ENCODE measurements at regions not wholly inside any gene's neighbourhood (a gene's known extent, or its start where the extent isn't known, plus 50 kb on each side); places are given as distances from the start of the nearest gene placed in this dataset.

DNA sequence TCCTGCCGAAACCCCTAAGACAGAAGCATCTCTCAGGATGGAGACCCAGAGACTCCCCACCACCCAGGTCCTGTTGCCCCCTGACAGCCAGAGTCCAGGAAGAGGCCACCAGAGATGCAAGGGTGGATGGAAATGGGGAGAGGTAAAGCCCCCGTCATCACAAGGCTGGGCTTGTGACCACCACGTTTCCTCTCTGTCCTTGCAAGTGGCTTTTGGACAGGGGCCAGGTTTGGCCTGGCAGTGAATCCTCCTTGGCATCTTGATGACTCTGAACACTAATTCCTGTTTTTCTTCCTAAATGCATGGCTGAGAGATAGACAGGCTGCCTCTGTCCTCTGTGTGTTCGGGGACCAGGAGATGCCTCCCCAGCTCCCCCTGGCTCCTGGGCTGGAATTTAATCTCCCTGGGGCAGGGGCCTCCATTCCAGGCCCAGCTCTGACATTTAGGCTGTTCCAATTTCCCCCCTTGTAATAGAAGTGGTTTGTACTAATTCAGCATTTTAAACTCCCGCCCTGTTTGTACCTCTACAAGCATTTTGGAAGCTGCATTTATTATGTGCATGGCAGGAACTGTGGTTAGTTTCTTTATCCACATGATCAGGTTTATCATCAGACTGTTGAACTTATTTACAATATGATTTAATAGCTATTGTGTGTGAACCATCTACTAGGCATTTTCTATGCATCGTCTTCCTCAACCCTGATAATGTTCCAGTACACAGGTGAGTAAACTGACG lies 116.1 kb upstream of the IRX6 start:
- no peak for TF ChIP-seq POLR2A (IDR thresholded peaks at IDR 0.05)
- TF ChIP-seq, protein P1, sequence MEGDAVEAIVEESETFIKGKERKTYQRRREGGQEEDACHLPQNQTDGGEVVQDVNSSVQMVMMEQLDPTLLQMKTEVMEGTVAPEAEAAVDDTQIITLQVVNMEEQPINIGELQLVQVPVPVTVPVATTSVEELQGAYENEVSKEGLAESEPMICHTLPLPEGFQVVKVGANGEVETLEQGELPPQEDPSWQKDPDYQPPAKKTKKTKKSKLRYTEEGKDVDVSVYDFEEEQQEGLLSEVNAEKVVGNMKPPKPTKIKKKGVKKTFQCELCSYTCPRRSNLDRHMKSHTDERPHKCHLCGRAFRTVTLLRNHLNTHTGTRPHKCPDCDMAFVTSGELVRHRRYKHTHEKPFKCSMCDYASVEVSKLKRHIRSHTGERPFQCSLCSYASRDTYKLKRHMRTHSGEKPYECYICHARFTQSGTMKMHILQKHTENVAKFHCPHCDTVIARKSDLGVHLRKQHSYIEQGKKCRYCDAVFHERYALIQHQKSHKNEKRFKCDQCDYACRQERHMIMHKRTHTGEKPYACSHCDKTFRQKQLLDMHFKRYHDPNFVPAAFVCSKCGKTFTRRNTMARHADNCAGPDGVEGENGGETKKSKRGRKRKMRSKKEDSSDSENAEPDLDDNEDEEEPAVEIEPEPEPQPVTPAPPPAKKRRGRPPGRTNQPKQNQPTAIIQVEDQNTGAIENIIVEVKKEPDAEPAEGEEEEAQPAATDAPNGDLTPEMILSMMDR (IDR thresholded peaks at IDR 0.05), result no peak
